Thoracic aorta (tissue), 2 donors: ENCODE measurements at regions not wholly inside any gene's neighbourhood (a gene's known extent, or its start where the extent isn't known, plus 50 kb on each side); places are given as distances from the start of the nearest gene placed in this dataset.

Source experiments
- ATAC-seq: fragments of 150-250 bp; one replicate; pipeline ENCODE4 v1.8.0; 2017; ENCODE audit warnings: low read depth; ENCODE audit not compliant: insufficient number of reproducible peaks, low FRiP score
- DNase-seq: peaks from one replicate; pipeline ENCODE4 v3.0.0-alpha.2; 2020; ENCODE audit warnings: low spot score
- H3K27ac ChIP-seq, 2 donors: fragments of 200-600 bp; sonication (generic); 1 replicate in 1 of 2; 2 replicates in 1 of 2; pipeline ENCODE4 v1.5.1; 2016; ENCODE audit warnings: mild to moderate bottlenecking in 2 of 2, moderate library complexity in 2 of 2
- H3K27me3 ChIP-seq: fragments of 200-600 bp; sonication (generic); replicated peaks from 2 replicates; pipeline ENCODE4 v1.6.0; 2016; ENCODE audit warnings: mild to moderate bottlenecking; ENCODE audit not compliant: insufficient read depth
- H3K36me3 ChIP-seq: fragments of 200-600 bp; sonication (generic); one replicate; pipeline ENCODE4 v1.5.1; 2016
- H3K4me1 ChIP-seq, 2 donors: fragments of 200-600 bp; sonication (generic); 1 replicate in 1 of 2; 2 replicates in 1 of 2; pipeline versions ENCODE4 v1.5.1 to v1.6.0; 2016; ENCODE audit warnings: low read depth in 2 of 2, mild to moderate bottlenecking in 1 of 2; ENCODE audit not compliant: control insufficient read depth in 1 of 2
- H3K4me3 ChIP-seq: fragments of 200-600 bp; sonication (generic); 2 replicates; pipeline ENCODE4 v1.5.1; 2016; ENCODE audit warnings: mild to moderate bottlenecking
- H3K9me3 ChIP-seq: fragments of 200-600 bp; sonication (generic); 2 replicates; pipeline ENCODE4 v1.5.1; 2016
- CTCF ChIP-seq: fragments of 200-600 bp; sonication (generic); IDR thresholded peaks from one replicate; pipeline ENCODE4 v1.5.1; 2019; ENCODE audit warnings: antibody characterized with exemption

DNA sequence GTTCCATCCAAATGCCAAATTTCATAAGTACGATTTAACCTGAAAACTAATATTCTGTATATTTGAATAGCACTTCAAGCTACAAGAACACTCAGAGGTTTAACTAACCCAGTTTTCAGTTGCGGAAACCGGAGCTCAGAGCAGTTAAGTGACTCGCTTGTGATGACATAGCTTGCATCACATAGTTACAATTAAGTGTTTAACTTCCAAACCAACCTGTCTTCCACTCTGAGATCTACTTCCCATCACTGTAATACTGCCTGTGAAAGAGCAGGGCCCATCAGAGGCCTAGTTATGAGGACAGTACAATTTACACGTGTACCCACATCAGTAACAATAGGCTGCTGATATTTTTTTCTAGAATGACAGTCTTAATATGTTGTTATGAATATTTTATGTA is 120.3 kb downstream of the MAD2L1 start:
- Histone ChIP-seq H3K9me3 (no peaks in the 10 kb centered on the region), H3K36me3 (no peaks in the 10 kb centered on the region), H3K4me1 (no peaks in the 10 kb centered on the region), H3K4me3 (no peak overlapping the region), H3K27ac (no peak overlapping the region), H3K27me3 (no peaks in the 10 kb centered on the region)
- no peak for TF ChIP-seq CTCF
- ATAC-seq (no peak), DNase-seq (no peak)

DNA sequence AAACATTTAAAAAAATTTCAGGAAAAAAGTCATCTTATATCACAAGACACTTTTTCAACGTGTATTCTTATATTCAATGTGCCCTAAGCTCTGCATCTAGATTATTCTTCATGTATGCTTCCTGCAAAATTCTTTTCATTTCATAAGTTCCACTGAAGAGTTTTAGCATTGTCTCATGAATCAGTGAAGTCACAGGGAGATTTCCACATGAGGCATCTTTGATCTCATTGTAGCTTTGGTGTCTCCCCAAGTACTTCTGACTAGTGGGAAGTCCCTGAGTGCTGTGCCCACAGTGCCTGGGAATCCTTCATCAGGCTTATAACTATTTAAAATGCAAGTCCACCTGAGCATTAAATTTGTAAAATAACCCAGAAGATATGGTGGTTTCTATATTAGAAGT is 123.8 kb downstream of the MAD2L1 start:
- H3K27ac ChIP-seq, result no peak overlapping the region
- peaks cover 14 to 26% of the 10 kb centered on the region in 2 donors for H3K4me1 ChIP-seq
- ATAC-seq, result no peak
- DNase-seq, result no peak
- H3K27me3 ChIP-seq, result no peaks in the 10 kb centered on the region
- TF ChIP-seq CTCF, result no peak
- no peaks in the 10 kb centered on the region for H3K36me3 ChIP-seq
- no peaks in the 10 kb centered on the region for H3K9me3 ChIP-seq
- no peak overlapping the region for H3K4me3 ChIP-seq

DNA sequence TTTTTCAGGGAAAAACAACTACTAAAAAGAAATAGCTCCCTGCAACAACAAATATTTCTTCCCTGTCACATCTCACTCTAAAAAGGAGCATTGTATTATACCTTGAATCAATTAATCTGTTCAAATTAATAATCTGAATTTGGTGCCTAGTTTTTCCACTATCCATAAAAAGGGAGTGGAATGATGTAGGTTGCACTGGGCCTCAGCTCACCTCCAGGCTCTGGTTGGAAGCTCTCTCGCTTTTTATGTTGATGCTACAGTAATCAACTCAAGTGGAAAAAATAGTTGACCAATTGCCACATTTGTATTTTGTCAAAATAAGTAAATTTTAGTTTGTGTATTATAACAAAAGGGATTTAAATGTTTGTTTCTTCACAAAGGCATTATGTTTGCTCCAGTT is 126.1 kb downstream of the MAD2L1 start:
- H3K4me1 ChIP-seq, result peaks cover 14 to 26% of the 10 kb centered on the region in 2 donors
- H3K27ac ChIP-seq, result no peak overlapping the region
- H3K9me3 ChIP-seq, result no peaks in the 10 kb centered on the region
- H3K27me3 ChIP-seq, result no peaks in the 10 kb centered on the region
- no peaks in the 10 kb centered on the region for H3K36me3 ChIP-seq
- TF ChIP-seq CTCF, result no peak
- ATAC-seq, result no peak
- no peak overlapping the region for H3K4me3 ChIP-seq
- DNase-seq, result no peak

DNA sequence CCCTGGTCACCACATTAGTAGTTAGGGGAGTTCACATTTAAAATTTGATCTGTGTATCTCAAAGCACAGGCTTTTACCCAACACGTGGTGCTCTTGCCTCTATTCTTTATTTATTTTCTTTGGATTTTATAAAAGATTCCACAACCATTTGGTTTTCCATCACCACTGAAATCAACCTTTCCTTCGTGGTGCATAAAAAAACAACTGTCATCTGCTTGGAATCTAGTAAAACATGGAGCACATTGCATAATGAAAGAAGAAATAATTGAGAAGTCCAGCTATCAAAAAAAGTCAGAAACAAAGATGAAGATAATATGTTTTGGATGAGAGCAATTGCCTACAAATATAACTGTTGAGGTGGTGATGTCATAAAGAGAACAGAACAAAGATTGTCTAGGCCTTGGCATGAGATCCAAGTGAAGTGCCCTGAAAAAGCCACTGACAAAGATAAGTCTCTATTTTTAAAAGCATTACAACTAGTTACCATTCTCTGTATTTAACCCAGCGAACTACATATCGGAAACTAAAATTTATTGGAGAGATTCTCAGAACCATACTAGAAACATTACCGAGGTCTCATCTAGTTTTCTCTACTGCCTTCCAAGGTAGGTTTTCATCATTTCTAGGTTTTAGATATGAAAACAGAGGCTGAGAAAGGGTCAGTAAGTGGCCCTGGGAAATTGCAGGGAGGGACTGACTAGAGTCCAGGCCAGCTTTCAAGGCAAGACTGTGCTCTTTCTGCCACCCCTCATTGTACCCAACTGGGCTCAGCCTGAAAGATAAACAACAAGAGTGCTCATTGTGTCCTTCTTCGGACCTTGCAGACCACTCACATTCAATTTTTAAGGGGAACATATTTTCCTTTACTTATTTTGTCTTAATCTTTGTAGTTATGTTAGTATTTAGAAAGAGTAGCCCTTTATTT is 127.3 kb downstream of the MAD2L1 start:
- ATAC-seq (no peak), DNase-seq (no peak)
- H3K27me3 ChIP-seq, result no peaks in the 10 kb centered on the region
- H3K27ac ChIP-seq, result peak overlapping the region; percentile 34 to 72
- TF ChIP-seq CTCF, result no peak
- H3K9me3 ChIP-seq, result no peaks in the 10 kb centered on the region
- no peaks in the 10 kb centered on the region for H3K36me3 ChIP-seq
- H3K4me3 ChIP-seq, result peak overlapping the region; percentile 32
- H3K4me1 ChIP-seq, result peaks cover 14 to 26% of the 10 kb centered on the region in 2 donors

DNA sequence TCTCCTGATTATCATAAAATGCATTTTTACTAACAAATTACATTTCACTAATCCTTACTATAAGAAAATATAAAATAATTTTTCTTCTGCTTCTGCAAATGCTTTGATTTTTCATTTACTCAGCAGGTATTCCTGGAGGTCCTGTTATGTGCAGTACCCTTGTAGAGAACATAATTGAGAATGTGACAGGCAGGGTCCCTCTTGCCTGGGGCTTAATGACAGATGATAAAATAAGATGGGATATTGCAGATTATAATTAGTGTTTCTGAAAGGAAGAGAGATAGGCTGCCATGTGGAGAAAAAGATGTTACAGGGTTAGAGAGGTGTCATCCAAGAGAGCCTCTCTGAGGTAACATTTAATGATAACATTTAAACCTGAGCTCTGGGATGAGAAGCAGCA is 128.9 kb downstream of the MAD2L1 start:
- no peak overlapping the region for H3K27ac ChIP-seq
- DNase-seq (no peak), ATAC-seq (no peak)

More for the DNA sequence above, 128.9 kb downstream of the MAD2L1 start:
- no peak overlapping the region for H3K4me3 ChIP-seq
- H3K36me3 ChIP-seq, result no peaks in the 10 kb centered on the region
- H3K4me1 ChIP-seq, result peaks cover 14 to 26% of the 10 kb centered on the region in 2 donors
- no peaks in the 10 kb centered on the region for H3K27me3 ChIP-seq
- no peaks in the 10 kb centered on the region for H3K9me3 ChIP-seq
- no peak for TF ChIP-seq CTCF
